ENCODE measurements at regions not wholly inside any gene's neighbourhood (a gene's known extent, or its start where the extent isn't known, plus 50 kb on each side); places are given as distances from the start of the nearest gene placed in this dataset.

DNA sequence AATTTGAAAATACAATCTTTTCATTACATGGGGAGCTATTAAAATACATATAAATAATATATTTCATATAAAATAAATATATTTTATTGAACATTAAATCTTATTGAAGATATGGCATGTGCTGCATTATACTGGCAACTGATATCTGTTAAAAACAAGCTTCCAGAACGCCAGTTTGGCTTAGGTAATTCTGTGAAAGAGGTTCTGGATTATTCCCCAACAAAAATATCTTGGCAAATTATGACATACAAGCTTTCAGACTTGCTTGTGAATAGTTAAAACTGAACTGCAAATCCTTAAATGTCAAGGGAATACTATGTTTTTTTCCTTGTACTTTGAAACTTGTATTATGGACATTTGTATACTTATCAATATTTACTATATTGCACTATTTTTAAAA lies 210.2 kb upstream of the LCORL start:
- no peak for FAIRE-seq
- TF ChIP-seq POLR2AphosphoS5 (IDR thresholded peaks at IDR 0.05; ENCODE audit: low read depth, low read length) (no peak), TAF1 (IDR thresholded peaks at IDR 0.05; ENCODE audit: borderline replicate concordance, low read depth, low read length) (no peak), POLR2A (IDR thresholded peaks at IDR 0.05; ENCODE audit: low read depth, low read length) (no peak)
- no peak for DNase-seq (ENCODE audit: insufficient read length)

DNA sequence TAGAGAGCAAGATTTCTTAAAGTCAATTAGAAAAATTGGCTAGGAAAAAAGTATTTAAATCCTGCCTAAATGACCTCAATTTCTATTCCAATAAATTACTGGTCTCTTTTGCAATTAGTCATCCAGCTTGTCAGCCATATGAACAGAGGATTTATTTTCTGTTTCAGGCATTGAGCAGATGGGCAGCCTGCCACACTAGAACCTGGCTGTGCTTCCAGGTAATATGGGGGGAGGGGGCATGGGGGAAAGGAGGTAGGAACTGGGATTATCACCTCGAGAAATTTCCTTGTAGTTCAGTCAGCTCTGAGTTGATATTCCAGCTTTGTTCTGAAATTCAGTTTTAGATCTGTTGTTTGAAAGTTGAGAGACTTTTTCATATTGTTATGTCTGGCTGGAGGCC lies 206.3 kb upstream of the LCORL start:
- FAIRE-seq (no peak), DNase-seq (ENCODE audit: insufficient read length) (no peak)
- TF ChIP-seq POLR2AphosphoS5 (IDR thresholded peaks at IDR 0.05; ENCODE audit: low read depth, low read length) (no peak), TAF1 (IDR thresholded peaks at IDR 0.05; ENCODE audit: borderline replicate concordance, low read depth, low read length) (no peak)

DNA sequence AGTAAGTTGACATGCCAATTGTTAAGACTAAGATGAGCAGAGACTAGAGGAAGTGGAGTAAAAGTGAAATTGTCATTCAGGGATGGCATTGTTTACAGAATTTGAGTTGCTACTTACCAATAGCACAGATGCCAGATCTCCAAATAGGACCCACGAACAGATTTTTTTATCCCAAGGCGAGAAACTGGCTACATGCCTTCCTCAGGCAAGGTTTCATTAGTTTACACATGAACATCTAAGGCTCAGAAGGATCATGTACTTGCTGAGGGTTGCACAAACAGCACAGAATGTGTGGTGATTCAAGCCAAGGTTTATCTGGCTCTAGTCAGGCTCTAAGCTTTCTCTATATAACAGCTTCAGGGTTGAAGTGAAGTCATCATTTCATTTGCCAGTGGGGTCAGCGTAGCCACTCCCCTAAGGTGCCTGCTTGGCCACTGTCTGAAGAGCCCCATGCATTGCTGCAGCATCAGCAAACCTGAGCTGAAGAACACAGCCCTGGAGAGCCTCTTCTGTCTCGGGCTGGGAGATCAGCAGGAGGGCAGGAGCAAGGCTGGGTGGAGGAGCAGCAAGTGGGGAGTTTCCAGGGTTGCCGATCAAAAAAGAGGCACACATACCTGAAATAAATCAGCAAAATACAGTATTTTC lies 193.0 kb upstream of the LCORL start:
- FAIRE-seq (no peak), DNase-seq (ENCODE audit: insufficient read length) (no peak)
- TF ChIP-seq POLR2AphosphoS5 (IDR thresholded peaks at IDR 0.05; ENCODE audit: low read depth, low read length), result no peak
- TF ChIP-seq TAF1 (IDR thresholded peaks at IDR 0.05; ENCODE audit: borderline replicate concordance, low read depth, low read length), result no peak
- TF ChIP-seq POLR2A (IDR thresholded peaks at IDR 0.05; ENCODE audit: low read depth, low read length), result no peak

DNA sequence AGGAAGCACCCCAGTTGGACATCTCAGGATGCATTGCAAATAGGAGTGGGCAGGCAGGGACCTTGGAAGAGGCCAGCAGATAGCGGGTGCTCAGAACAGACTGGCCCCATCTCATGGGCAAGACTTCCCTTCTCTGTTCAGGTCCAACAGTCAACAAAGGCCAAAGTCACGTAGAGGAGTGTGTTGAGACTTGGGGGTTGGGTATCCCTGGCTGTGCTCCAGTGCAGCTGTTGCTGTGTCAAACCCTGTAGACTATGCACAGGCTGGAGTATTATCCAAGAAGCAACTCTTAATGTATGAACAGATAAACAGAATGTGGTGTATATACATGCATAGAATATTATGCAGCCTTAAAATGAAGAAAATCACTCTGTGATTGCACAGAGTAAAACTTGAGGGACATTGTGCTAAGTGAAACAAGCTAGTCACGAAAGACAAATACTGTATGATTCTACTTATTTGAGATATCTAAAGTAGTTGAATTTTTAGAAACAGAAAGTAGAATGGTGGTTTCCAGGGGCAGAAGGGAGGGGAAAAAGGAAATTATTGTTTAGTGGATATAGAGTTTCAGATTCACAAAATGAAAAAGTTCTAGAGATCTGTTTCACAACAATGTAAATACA lies 192.1 kb upstream of the LCORL start:
- no peak for FAIRE-seq

DNA sequence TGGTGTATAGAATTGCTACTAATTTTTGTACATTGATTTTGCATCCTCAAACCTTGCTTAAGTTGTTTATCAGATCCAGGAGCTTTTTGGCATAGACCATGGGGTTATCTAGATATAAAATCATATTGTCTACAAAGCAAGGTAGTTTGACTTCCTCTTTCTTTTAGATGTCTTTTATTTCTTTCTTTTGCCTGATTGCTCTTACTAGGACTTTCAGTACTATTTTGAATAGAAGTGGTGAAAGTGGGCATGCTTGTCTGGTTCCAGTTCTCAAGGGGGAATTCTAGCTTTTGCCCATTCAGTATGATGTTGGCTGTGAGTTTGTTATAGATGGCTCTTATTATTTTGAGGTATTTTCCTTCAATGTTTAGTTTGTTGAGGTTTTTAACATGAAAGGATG lies 187.9 kb upstream of the LCORL start:
- DNase-seq (ENCODE audit: insufficient read length) (no peak), FAIRE-seq (no peak)
- no peak for TF ChIP-seq POLR2AphosphoS5 (IDR thresholded peaks at IDR 0.05; ENCODE audit: low read depth, low read length)

More for the DNA sequence above, 192.1 kb upstream of the LCORL start:
- DNase-seq (ENCODE audit: insufficient read length), result no peak
- TF ChIP-seq POLR2A (IDR thresholded peaks at IDR 0.05; ENCODE audit: low read depth, low read length), result no peak
- TF ChIP-seq TAF1 (IDR thresholded peaks at IDR 0.05; ENCODE audit: borderline replicate concordance, low read depth, low read length), result no peak
- TF ChIP-seq POLR2AphosphoS5 (IDR thresholded peaks at IDR 0.05; ENCODE audit: low read depth, low read length), result no peak

GRCh38 chr4:18203966-18204365 lies 182.4 kb upstream of the LCORL start:
- TF ChIP-seq POLR2AphosphoS5 (IDR thresholded peaks at IDR 0.05; ENCODE audit: low read depth, low read length), result no peak
- FAIRE-seq (no peak), DNase-seq (ENCODE audit: insufficient read length) (no peak)

- no peak for DNase-seq (ENCODE audit: insufficient read length)
- no peak for TF ChIP-seq TAF1 (IDR thresholded peaks at IDR 0.05; ENCODE audit: borderline replicate concordance, low read depth, low read length)
- TF ChIP-seq POLR2AphosphoS5 (IDR thresholded peaks at IDR 0.05; ENCODE audit: low read depth, low read length), result no peak
- no peak for TF ChIP-seq POLR2A (IDR thresholded peaks at IDR 0.05; ENCODE audit: low read depth, low read length)
- no peak for FAIRE-seq
Measured at GRCh38 chr4:18202486-18202885, 180.9 kb upstream of the LCORL start.

GRCh38 chr4:18201885-18202284 lies 180.3 kb upstream of the LCORL start:
- DNase-seq (ENCODE audit: insufficient read length) (no peak), FAIRE-seq (no peak)
- TF ChIP-seq TAF1 (IDR thresholded peaks at IDR 0.05; ENCODE audit: borderline replicate concordance, low read depth, low read length), result no peak
- no peak for TF ChIP-seq POLR2A (IDR thresholded peaks at IDR 0.05; ENCODE audit: low read depth, low read length)
- TF ChIP-seq POLR2AphosphoS5 (IDR thresholded peaks at IDR 0.05; ENCODE audit: low read depth, low read length), result no peak

DNA sequence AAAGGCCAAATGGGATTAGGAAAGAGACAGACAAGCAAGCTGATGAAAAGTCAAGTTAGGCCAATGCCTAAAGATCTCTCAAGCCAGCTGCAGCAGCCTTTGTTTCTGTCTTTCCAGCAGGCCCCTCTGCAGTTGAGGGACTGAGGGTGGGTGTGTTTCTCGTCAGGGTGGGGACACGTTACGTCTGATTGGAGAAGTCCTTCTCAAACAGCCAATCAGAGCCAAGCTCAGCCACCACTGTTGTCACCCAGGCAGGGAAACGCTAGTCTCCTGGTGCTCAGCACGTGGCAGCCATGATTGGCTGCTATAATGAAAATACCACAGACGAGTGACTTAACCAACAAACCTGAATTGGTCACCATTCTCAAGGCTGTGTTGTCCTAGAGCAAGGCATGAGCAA lies 177.1 kb upstream of the LCORL start:
- FAIRE-seq, result no peak
- TF ChIP-seq POLR2AphosphoS5 (IDR thresholded peaks at IDR 0.05; ENCODE audit: low read depth, low read length) (no peak), TAF1 (IDR thresholded peaks at IDR 0.05; ENCODE audit: borderline replicate concordance, low read depth, low read length) (no peak), POLR2A (IDR thresholded peaks at IDR 0.05; ENCODE audit: low read depth, low read length) (no peak)

DNA sequence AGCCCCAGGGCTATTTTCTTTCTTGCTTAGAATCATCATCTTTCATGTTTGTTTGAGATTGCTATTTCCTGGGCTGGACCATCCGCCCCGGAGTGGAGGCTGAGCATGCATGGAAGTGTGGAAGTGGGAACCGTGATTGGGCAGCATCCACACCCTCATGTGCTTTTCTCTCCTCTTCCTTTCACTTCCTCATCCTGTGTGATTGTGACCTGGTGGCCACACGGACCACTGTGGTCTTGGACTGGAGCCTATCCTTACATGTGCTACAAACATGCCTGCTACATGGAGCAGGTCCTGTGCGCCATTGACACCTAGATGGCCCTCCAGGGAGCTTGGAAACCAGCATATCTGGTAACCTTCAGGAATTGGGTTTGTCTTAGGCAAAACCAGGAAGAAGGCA lies 175.9 kb upstream of the LCORL start:
- FAIRE-seq, result no peak
- TF ChIP-seq POLR2A (IDR thresholded peaks at IDR 0.05; ENCODE audit: low read depth, low read length) (no peak), POLR2AphosphoS5 (IDR thresholded peaks at IDR 0.05; ENCODE audit: low read depth, low read length) (no peak), TAF1 (IDR thresholded peaks at IDR 0.05; ENCODE audit: borderline replicate concordance, low read depth, low read length) (no peak)
- DNase-seq (ENCODE audit: insufficient read length), result no peak

More for the DNA sequence above, 177.1 kb upstream of the LCORL start:
- no peak for DNase-seq (ENCODE audit: insufficient read length)

GRCh38 chr4:18194278-18194677 lies 172.7 kb upstream of the LCORL start:
- DNase-seq (ENCODE audit: insufficient read length) (no peak), FAIRE-seq (no peak)
- TF ChIP-seq TAF1 (IDR thresholded peaks at IDR 0.05; ENCODE audit: borderline replicate concordance, low read depth, low read length) (no peak), POLR2A (IDR thresholded peaks at IDR 0.05; ENCODE audit: low read depth, low read length) (no peak), POLR2AphosphoS5 (IDR thresholded peaks at IDR 0.05; ENCODE audit: low read depth, low read length) (no peak)

DNA sequence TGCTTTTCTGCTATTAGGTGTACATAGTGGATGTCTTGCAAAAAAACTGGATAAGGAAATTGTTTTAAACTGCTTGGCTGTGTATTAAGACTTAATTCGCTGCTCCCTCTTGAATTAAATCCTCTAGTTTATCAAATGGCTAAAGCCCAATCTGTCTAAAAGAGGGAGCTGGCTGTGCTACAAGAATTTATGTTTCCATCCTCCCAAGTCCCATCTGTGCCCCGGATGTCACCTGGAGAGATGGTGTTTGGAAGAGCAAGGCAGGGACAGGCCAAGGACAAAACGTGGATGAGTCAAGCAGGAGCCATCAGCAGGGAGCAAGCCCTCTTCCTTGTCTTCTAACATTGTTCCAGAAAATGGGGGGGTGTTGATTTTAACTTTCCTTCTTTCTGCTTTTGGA lies 171.3 kb upstream of the LCORL start:
- TF ChIP-seq TAF1 (IDR thresholded peaks at IDR 0.05; ENCODE audit: borderline replicate concordance, low read depth, low read length) (no peak), POLR2A (IDR thresholded peaks at IDR 0.05; ENCODE audit: low read depth, low read length) (no peak), POLR2AphosphoS5 (IDR thresholded peaks at IDR 0.05; ENCODE audit: low read depth, low read length) (no peak)
- FAIRE-seq, result no peak
- no peak for DNase-seq (ENCODE audit: insufficient read length)
